Skeletal muscle cell (primary cell): ENCODE measurements at regions not wholly inside any gene's neighbourhood (a gene's known extent, or its start where the extent isn't known, plus 50 kb on each side); places are given as distances from the start of the nearest gene placed in this dataset.
"Not testable (repeated sequence)": the region's sequence is repeated elsewhere in the genome, so short reads cannot be mapped to it uniquely, and the experiment has no call there.

Experiments used
- DNase-seq: peaks from one replicate; pipeline ENCODE4 v3.0.0-alpha.2; 2010; ENCODE audit warnings: low read depth
- H3K4me3 ChIP-seq: 2 replicates; pipeline ENCODE4 v1.5.1; 2011; ENCODE audit warnings: low read depth, mild to moderate bottlenecking, control low read depth, low read length, moderate library complexity

- DNase-seq: no peak
- H3K4me3 ChIP-seq: no peak overlapping the region
Observed at GRCh38 chr9:87181670-87182069, 234.4 kb upstream of the GAS1 start.

- no peak for DNase-seq
- H3K4me3 ChIP-seq: no peak overlapping the region
Observed at GRCh38 chr9:87184956-87185642, 237.8 kb upstream of the GAS1 start.

GRCh38 chr9:87187656-87188055, 240.3 kb upstream of the GAS1 start:
- no peak overlapping the region for H3K4me3 ChIP-seq
- DNase-seq: no peak

- DNase-seq: no peak
- H3K4me3 ChIP-seq: no peak overlapping the region
Observed at GRCh38 chr9:87189006-87189405, 241.7 kb upstream of the GAS1 start.

GRCh38 chr9:87193151-87193550, 245.8 kb upstream of the GAS1 start:
- peak; percentile 47 for DNase-seq
- no peak overlapping the region for H3K4me3 ChIP-seq

GRCh38 chr9:87193925-87194868, 246.9 kb upstream of the GAS1 start:
- DNase-seq: peak; percentile 92
- no peak overlapping the region for H3K4me3 ChIP-seq

GRCh38 chr9:87195306-87195705, 248.0 kb upstream of the GAS1 start:
- no peak overlapping the region for H3K4me3 ChIP-seq
- DNase-seq: no peak

GRCh38 chr9:87197349-87198130, 250.2 kb upstream of the GAS1 start:
- no peak for DNase-seq
- no peak overlapping the region for H3K4me3 ChIP-seq

- DNase-seq: no peak
Observed at GRCh38 chr9:87198716-87199115, 251.4 kb upstream of the GAS1 start.

GRCh38 chr9:87199278-87199677, 252.0 kb upstream of the GAS1 start:
- H3K4me3 ChIP-seq: no peak overlapping the region
- no peak for DNase-seq

More at GRCh38 chr9:87198716-87199115, 251.4 kb upstream of the GAS1 start:
- no peak overlapping the region for H3K4me3 ChIP-seq

- no peak for DNase-seq
- H3K4me3 ChIP-seq: no peak overlapping the region
Observed at GRCh38 chr9:87199782-87200181, 252.5 kb upstream of the GAS1 start.

GRCh38 chr9:87201351-87201751, 254.0 kb upstream of the GAS1 start:
- no peak overlapping the region for H3K4me3 ChIP-seq
- DNase-seq: peak; percentile 75

GRCh38 chr9:87206064-87206661, 258.9 kb upstream of the GAS1 start:
- no peak overlapping the region for H3K4me3 ChIP-seq
- DNase-seq: no peak

GRCh38 chr9:87210658-87211057, 263.4 kb upstream of the GAS1 start:
- not testable (repeated sequence) for H3K4me3 ChIP-seq, DNase-seq

- no peak for DNase-seq
- no peak overlapping the region for H3K4me3 ChIP-seq
Observed at GRCh38 chr9:87211669-87212068, 264.4 kb upstream of the GAS1 start.

- no peak for DNase-seq
Observed at GRCh38 chr9:87212605-87213021, 265.3 kb upstream of the GAS1 start.

GRCh38 chr9:87213948-87214347, 266.6 kb upstream of the GAS1 start:
- no peak for DNase-seq

More at GRCh38 chr9:87212605-87213021, 265.3 kb upstream of the GAS1 start:
- H3K4me3 ChIP-seq: no peak overlapping the region

GRCh38 chr9:87214991-87215390, 267.7 kb upstream of the GAS1 start:
- no peak for DNase-seq
- no peak overlapping the region for H3K4me3 ChIP-seq

More at GRCh38 chr9:87213948-87214347, 266.6 kb upstream of the GAS1 start:
- no peak overlapping the region for H3K4me3 ChIP-seq

GRCh38 chr9:87216036-87216435, 268.7 kb upstream of the GAS1 start:
- H3K4me3 ChIP-seq: no peak overlapping the region
- no peak for DNase-seq
